Ovary (tissue), 7 donors: ENCODE measurements at regions not wholly inside any gene's neighbourhood (a gene's known extent, or its start where the extent isn't known, plus 50 kb on each side); places are given as distances from the start of the nearest gene placed in this dataset.

ENCODE experiments used
- DNase-seq, 5 donors: peaks; one replicate each; pipeline ENCODE4 v3.0.0-alpha.2; 2019 to 2020
- H3K27ac ChIP-seq, 2 donors: fragments of 200-600 bp; one replicate each; pipeline versions ENCODE4 v1.5.1 to v1.8.0; 2019 to 2022
- H3K27me3 ChIP-seq: fragments of 200-600 bp; one replicate; pipeline ENCODE4 v1.8.0; 2022
- H3K36me3 ChIP-seq: fragments of 200-600 bp; sonication (generic); one replicate; pipeline ENCODE4 v1.5.1; 2019
- H3K4me1 ChIP-seq: one replicate; pipeline ENCODE4 v1.8.1; 2013; ENCODE audit warnings: mild to moderate bottlenecking, moderate library complexity; ENCODE audit not compliant: insufficient read depth
- H3K4me3 ChIP-seq: fragments of 200-600 bp; sonication (generic); one replicate; pipeline ENCODE4 v1.5.1; 2017
- H3K9me3 ChIP-seq, 2 donors: fragments of 200-600 bp in 1 of 2; sonication (generic) in 1 of 2; one replicate each; pipeline versions ENCODE4 v1.5.1 to v1.8.1; 2013 to 2019; ENCODE audit warnings: mild to moderate bottlenecking in 1 of 2, moderate library complexity in 1 of 2
- CTCF ChIP-seq, 3 donors: fragments of 450-650 bp in 2 of 3; fragments of 200-600 bp in 1 of 3; IDR thresholded peaks; one replicate each; pipeline versions ENCODE4 v1.5.1 to v1.8.0; 2016 to 2022; ENCODE audit warnings: antibody characterized with exemption in 3 of 3, mild to moderate bottlenecking in 1 of 3
- EP300 ChIP-seq: sonication (generic); formaldehyde crosslinking; IDR thresholded peaks from one replicate; pipeline ENCODE4 v1.6.1; 2017; ENCODE audit warnings: antibody characterized with exemption
- POLR2A ChIP-seq: fragments of 450-650 bp; IDR thresholded peaks from one replicate; pipeline ENCODE4 v1.6.1; 2017; ENCODE audit warnings: antibody characterized with exemption, mild to moderate bottlenecking, moderate library complexity
- WGBS, 3 donors: extraction: QIAGEN DNeasy Blood & Tissue Kit in 1 of 3; methylation state at CpG; one replicate each; pipeline versions ENCODE4 v1.1.5 to v1.1.7; 2013 to 2017; 5-methylcytosine and 5-hydroxymethylcytosine counted together
- intact Hi-C, 4 donors: fragments of 100-400 bp; cut with DNase I; formaldehyde crosslinking; loops; one replicate each; pipeline versions ENCODE4 v1.11.0 to v1.15.1; 2022 to 2023
- donor health status: DM: no; HTN: no; CAD: no; lungs with moderate emphysema.
- donor health status: DM: no; HTN: no; CAD: no.
- donor health status: Bipolar disorder and iron deficiency.
- donor health status: DM: no; HTN: no; CAD: no.
- donor health status: DM: yes; HTN: yes; CAD: no.

- 90 to 94% (median 91%) methylated on average over 4 of the region's 4 CpGs for WGBS, 3 donors
Observed at GRCh38 chr4:128670513-128670912, 139.0 kb upstream of the JADE1 start.

DNA sequence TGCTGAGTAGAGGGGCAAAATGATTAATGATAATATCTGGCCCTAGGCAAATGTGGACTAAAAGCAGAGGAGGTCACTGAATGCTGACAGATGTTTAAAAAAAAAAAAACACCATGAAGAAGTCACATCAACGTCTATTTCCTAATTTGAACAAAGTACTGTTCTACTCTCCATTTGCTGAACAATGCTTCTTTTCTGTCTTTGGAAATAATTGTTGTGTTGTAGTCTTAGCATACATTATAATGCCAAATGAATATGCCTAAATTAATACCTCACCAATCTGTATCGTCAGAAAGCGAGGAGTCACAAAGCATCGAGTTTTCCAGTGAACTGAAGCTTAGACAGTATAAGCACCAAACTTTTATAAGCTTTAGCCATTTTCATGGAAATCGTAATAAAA lies 140.9 kb upstream of the JADE1 start:
- 90 to 93% (median 93%) methylated on average over 5 of the region's 5 CpGs for WGBS, 3 donors
- no peaks in the 10 kb centered on the region for H3K36me3 ChIP-seq
- no peak overlapping the region for H3K4me3 ChIP-seq
- TF ChIP-seq POLR2A (no peak), EP300 (no peak), CTCF (IDR thresholded peaks at IDR 0.05) (no peak)
- no peaks in the 10 kb centered on the region for H3K9me3 ChIP-seq
- no peaks in the 10 kb centered on the region for H3K4me1 ChIP-seq
- H3K27ac ChIP-seq = no peak overlapping the region
- intact Hi-C loops = loop anchor here in 1 of 4 donors (10.0 kb wide), 1 partner anchor 146 kb away; no protein-coding TSS in a partner anchor
- H3K27me3 ChIP-seq = no peaks in the 10 kb centered on the region
- no peak for DNase-seq

More at GRCh38 chr4:128670513-128670912, 139.0 kb upstream of the JADE1 start:
- intact Hi-C loops = no loop called here
- no peak for TF ChIP-seq CTCF (IDR thresholded peaks at IDR 0.05)
- TF ChIP-seq POLR2A = no peak
- TF ChIP-seq EP300 = no peak
- no peaks in the 10 kb centered on the region for H3K36me3 ChIP-seq
- no peaks in the 10 kb centered on the region for H3K4me1 ChIP-seq
- no peak overlapping the region for H3K4me3 ChIP-seq
- no peak for DNase-seq
- no peaks in the 10 kb centered on the region for H3K27me3 ChIP-seq
- no peaks in the 10 kb centered on the region for H3K9me3 ChIP-seq
- H3K27ac ChIP-seq = no peak overlapping the region

- no peak overlapping the region for H3K4me3 ChIP-seq
Observed at GRCh38 chr4:128665514-128665913, 144.0 kb upstream of the JADE1 start.

GRCh38 chr4:128663325-128663724 lies 146.2 kb upstream of the JADE1 start:
- Histone ChIP-seq H3K4me3 (no peak overlapping the region), H3K9me3 (no peaks in the 10 kb centered on the region), H3K36me3 (no peaks in the 10 kb centered on the region), H3K27ac (no peak overlapping the region), H3K27me3 (no peaks in the 10 kb centered on the region), H3K4me1 (peaks cover 15% of the 10 kb centered on the region)
- intact Hi-C loops = loop anchor here in 2 of 4 donors (5.0 to 10.0 kb wide), 2 partner anchors 149 to 151 kb away; no protein-coding TSS in a partner anchor
- whole genome bisulfite sequencing, 3 donors = 93 to 96% (median 94%) methylated on average over 3 of the region's 3 CpGs
- no peak for TF ChIP-seq EP300
- TF ChIP-seq POLR2A = no peak
- TF ChIP-seq CTCF (IDR thresholded peaks at IDR 0.05) = no peak
- no peak for DNase-seq

More at GRCh38 chr4:128665514-128665913, 144.0 kb upstream of the JADE1 start:
- no peak for DNase-seq
- H3K4me1 ChIP-seq = peaks cover 5% of the 10 kb centered on the region
- no peak for TF ChIP-seq EP300
- no peak for TF ChIP-seq CTCF (IDR thresholded peaks at IDR 0.05)
- no peak for TF ChIP-seq POLR2A
- H3K27me3 ChIP-seq = no peaks in the 10 kb centered on the region
- H3K9me3 ChIP-seq = no peaks in the 10 kb centered on the region
- no peak overlapping the region for H3K27ac ChIP-seq
- intact Hi-C loops = loop anchor here in 1 of 4 donors (10.0 kb wide), 1 partner anchor 149 kb away; no protein-coding TSS in a partner anchor
- H3K36me3 ChIP-seq = no peaks in the 10 kb centered on the region
- 88 to 98% (median 91%) methylated on average over 2 of the region's 2 CpGs for WGBS, 3 donors
